GM18511 (cell line): ENCODE measurements at regions not wholly inside any gene's neighbourhood (a gene's known extent, or its start where the extent isn't known, plus 50 kb on each side); places are given as distances from the start of the nearest gene placed in this dataset.

Experiments used
- ATAC-seq: cut with Tn5 transposase; IDR thresholded peaks from one replicate; pipeline ENCODE4 v1.9.1; 2021; ENCODE audit warnings: mild to moderate bottlenecking, moderate library complexity; ENCODE audit not compliant: unreplicated experiment

DNA sequence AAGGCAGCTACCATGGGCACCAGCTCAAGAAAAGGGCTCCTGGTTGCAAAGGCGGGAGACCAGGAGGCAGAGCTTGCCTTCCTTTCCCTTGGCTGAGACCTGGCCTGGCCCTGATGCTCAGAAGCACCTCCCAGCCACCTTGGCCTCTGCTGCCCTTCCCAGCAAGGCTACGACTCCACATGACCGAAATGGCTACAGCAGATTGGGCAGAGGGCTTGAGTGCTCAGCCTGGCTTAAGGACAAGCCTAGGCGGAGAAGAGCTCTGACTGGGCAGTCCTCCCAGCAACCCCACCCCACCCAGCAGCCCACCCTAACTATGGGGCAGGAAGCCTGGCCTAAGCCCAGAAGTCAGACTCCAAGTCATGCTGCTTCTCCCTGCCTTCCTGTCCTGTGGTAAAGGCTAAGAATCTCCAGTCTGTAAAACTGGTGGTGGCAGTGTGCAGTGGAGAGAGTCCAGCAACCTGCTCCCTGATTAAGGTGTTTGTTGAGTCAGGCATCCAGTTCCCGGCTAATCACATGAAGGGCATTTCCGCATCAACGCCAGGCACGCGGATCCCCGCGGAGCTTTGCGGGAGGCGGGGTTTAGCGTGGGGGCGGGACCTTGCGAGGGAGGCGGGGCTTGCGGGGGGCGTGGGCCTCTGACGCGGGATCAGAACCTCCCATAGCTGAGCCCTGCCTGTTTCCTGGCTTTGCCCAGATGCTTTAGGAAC lies 256.0 kb downstream of the BCL11A start:
- ATAC-seq: no peak

GRCh38 chr2:60296219-60296955 lies 257.1 kb downstream of the BCL11A start:
- ATAC-seq: no peak

- no peak for ATAC-seq
Measured at GRCh38 chr2:60295636-60295962, 257.9 kb downstream of the BCL11A start.

DNA sequence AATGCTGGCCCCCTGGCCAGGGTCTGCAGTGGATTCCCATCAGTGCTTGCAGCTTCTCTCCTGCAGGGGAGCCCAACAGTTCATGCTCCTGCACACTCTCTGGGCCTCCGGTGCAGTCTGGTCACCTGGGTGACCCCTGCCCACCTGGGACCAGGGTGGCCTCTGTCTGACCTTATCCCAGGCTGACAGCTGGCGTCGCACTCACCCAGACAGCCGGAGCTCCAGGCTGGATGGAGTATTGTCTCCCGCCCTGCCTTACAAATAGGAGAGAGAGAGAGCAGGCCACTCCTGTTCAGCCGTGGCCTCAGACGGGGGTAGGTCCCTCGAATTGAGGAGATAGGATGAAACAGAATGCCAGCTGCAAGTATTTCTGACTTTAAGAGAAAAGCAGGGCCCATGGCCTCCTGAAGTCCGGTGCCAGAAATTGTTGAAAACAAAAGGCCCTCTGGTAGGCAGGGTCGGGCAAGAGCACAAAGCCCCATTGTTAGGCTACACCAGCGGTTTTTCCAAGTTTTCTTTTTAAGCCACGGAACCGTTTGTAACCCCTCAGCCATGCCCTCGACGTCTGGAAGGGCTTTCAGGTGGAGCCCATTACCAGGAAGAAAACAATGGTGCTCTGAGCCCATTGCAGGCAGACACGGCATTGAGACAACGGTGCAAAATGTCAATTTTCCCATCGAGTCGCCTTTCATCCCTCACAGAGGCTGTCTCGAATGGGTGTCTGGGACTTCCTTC lies 258.4 kb downstream of the BCL11A start:
- ATAC-seq: no peak

- ATAC-seq: no peak
Measured at GRCh38 chr2:60292242-60292641, 261.2 kb downstream of the BCL11A start.

- no peak for ATAC-seq
Measured at GRCh38 chr2:60290509-60290908, 262.9 kb downstream of the BCL11A start.

GRCh38 chr2:60285626-60286316 lies 267.7 kb downstream of the BCL11A start:
- no peak for ATAC-seq

DNA sequence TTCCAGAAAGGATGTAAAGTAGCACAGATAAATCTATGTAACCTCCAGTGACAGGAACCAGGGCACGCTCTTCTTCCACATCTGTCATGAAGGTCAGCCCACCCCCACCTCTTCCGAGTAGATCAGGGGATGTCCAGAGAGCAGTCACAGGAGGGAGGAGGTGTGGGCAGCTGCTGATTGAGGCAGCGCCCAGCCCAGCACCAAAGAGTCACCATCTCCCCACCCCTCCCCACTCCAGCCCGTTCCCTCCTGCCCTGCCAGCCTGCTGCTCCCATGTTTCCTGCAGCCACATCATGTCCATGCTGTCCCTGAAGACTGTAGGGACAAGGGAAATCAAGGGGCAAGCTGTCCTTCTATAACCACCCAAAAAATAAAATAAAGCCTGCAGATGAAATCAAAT lies 269.8 kb downstream of the BCL11A start:
- no peak for ATAC-seq

- ATAC-seq: no peak
Measured at GRCh38 chr2:60282886-60283285, 270.6 kb downstream of the BCL11A start.

DNA sequence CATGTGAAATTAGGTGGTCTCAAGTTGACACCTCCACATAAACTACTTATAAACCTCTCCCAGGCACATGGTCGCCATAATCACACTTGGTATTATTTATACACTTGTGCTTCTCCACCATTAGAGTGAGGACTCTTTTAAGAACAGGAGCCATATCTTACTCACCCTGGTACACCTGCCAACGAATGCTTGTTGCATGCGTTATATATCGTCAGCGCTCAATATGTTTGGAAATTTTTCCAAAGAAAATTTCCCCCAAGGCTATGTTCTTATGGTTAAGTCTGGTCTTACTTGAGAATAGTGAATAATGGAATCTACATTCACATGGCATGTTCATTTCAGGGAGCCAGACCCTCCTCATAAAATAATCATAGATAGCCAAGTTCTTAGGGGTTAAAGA lies 271.7 kb downstream of the BCL11A start:
- ATAC-seq: no peak

GRCh38 chr2:60280238-60280637 lies 273.2 kb downstream of the BCL11A start:
- no peak for ATAC-seq

DNA sequence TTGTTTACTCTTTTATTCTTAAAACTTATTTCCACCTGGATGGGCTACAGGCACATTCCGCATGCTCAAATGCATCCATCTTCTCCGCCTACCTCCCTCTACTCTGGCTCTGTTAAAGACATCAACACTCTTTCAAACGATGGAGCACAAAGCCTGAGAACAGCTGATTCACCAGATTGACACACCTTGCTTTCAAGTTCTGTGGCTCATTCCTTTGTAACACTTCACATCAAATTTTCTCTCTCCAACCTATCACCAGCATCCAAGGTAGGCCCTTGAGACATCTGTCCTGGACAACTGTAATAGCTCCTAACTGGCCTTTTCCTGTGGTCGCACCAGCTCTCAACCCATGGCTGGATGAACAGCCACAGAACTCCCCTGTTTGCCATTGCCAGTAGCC lies 274.5 kb downstream of the BCL11A start:
- ATAC-seq: no peak

DNA sequence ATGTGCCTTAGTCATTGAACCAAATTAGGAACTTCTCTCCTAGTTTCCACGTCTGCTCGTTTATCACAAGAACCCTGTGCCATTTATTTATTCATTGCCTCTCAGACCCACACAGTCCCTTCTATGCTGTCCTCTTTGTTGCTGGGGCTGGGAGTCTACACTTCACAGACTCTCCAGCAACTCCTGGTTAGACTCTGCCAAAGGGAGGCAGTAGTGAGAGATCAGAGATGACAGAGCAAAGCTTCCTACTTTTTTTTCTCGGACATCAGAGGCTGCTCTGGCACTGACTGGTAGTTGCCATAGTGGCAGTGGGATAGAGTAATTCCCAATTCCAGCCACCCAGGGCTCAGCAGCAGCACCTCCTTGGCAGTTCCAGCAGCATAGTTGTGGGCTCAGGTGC lies 277.5 kb downstream of the BCL11A start:
- ATAC-seq: no peak

DNA sequence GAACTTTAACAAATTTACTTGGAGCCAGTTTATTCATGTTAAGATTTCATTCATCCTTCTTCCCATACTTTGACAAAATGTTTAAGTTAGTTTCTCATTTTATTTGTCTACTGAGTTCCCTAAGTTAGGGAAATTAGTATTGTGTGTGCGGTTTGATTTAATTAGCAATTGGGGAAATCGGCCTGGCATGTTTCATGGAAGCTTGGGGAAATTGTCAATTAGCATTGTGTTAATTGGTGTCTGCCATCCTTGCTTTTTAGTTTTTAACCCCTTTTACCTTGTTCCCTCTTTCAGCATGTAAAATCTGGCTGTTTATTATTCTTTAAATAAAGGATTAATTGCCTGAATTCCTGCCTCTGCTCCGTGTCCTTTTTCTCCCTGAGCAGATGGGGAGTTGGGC lies 279.6 kb downstream of the BCL11A start:
- no peak for ATAC-seq

DNA sequence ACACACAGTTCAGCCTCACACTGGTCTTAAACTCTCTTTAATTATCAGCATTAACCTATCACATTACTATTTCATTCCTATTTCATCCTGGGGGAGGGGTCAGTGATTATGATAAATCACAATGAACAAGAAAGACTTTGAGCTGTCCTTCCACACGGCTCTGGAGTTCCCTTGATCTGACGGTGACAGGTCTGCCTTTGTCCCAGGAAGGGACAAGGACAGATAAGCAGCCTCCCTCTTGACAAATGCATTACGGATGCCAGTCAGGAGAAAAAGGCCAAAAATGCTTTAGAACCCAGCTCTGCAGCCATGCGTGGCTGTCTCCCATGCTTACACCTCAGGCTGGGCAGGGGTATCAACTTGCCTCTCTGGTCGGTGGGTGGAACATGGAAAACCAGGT lies 281.7 kb downstream of the BCL11A start:
- no peak for ATAC-seq

- ATAC-seq: no peak
Measured at GRCh38 chr2:60271131-60271530, 282.3 kb downstream of the BCL11A start.

DNA sequence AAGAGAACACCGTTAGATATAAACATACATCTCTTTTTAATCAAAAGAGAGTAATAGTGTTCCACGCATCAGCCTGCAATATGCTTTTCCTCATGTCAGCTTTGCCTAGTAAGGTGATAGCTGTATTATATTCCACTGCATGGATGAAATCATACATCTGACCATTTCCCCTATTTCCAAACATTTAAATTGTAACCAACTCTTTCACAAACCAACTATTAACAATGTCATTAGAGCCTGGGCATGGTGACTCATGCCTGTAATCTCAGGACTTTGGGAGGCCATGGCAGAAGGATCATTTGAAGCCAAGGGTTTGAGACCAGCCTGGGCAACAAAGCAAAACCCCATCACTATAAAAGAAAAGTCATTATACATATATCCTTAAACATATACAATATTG lies 284.8 kb downstream of the BCL11A start:
- no peak for ATAC-seq

DNA sequence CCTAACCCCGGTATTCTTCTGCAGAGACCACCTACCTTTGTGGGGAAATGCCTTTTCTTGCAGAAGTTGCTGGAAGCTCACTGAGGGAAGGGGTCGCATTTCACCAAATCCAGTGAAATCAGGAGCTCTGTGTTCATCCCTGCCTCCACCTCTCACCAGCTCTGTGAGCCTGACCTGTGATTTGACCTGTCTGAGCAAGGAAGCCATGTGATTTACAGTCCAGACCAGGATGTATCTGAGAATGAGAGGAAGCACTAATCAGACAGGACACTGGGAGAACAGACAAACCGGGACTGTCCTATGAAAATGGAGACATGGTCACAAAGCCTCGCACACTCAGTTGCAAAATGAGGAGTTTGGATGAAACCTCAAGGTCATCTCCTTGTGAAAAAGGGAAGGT lies 285.4 kb downstream of the BCL11A start:
- ATAC-seq: no peak

GRCh38 chr2:60267122-60267521 lies 286.3 kb downstream of the BCL11A start:
- no peak for ATAC-seq

GRCh38 chr2:60262178-60262577 lies 291.3 kb downstream of the BCL11A start:
- no peak for ATAC-seq

DNA sequence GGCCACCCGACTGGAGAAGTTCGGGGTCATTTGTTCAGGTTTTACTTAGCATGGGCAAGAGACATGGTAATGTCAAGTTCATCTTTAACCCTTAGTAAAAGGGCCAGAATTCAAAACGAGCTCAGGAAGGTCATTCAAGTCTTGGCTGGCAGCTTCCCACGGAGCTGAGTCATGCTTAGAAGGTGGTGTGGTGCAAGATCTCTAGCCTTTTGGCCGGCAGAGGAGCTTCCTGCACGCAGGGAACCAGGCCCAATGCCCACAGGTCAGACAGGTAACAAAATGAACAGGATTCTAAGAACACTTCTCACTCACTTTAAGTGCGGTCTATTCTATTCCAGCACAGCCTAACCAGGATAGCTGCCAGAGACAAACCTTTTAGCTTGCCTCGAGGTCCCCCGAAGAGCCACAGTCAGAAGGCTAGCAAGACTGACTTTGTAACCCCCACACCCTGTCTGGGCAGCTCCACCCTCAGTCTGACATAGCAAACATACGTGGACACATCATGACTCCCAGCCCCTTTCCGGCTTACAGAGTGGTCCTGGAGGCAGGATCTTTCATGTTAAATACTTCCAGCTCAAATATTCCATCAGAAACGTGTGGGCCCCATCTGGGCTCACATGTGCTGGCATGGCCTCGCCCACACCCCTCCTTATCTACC lies 292.7 kb downstream of the BCL11A start:
- no peak for ATAC-seq
